ENCODE measurements at regions not wholly inside any gene's neighbourhood (a gene's known extent, or its start where the extent isn't known, plus 50 kb on each side); places are given as distances from the start of the nearest gene placed in this dataset.

DNA sequence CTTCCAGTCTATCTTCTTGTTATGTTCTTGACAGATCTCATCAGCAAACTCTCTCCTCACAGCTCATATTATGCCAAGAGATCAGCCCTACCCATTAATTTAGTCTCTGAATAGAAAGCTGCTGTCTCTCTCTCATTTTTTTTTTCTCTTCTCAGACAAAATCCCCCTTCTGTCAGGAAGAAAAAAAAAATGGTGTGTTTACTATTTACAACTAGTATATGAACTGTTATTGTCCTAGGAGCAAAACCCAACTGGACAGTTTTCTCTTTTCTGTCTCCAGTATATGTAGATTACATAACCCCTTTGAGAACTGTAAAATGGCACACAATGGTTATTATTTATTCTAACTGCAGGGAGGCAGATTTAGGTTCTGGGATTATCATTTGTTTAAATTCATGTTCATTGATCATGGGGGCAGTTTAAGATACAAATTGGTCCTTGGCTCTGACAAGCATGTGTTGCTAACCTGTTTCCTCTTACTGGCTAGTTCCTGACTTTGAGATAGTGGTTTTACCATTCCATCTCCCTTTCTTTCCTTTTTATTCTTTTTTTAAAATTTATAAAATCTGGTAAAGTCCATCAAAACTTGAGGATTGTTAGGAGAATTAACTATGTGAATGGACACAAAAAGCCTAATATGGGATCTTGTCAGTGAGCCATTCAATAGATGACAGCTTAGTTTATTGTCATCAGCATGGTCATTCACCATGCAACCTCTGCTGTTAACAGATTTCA lies 210.0 kb upstream of the PAPPA start:
- TF ChIP-seq EZH2 (IDR thresholded peaks at IDR 0.05; ENCODE audit: borderline replicate concordance) = no peak
- TF ChIP-seq, protein P1, sequence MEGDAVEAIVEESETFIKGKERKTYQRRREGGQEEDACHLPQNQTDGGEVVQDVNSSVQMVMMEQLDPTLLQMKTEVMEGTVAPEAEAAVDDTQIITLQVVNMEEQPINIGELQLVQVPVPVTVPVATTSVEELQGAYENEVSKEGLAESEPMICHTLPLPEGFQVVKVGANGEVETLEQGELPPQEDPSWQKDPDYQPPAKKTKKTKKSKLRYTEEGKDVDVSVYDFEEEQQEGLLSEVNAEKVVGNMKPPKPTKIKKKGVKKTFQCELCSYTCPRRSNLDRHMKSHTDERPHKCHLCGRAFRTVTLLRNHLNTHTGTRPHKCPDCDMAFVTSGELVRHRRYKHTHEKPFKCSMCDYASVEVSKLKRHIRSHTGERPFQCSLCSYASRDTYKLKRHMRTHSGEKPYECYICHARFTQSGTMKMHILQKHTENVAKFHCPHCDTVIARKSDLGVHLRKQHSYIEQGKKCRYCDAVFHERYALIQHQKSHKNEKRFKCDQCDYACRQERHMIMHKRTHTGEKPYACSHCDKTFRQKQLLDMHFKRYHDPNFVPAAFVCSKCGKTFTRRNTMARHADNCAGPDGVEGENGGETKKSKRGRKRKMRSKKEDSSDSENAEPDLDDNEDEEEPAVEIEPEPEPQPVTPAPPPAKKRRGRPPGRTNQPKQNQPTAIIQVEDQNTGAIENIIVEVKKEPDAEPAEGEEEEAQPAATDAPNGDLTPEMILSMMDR (IDR thresholded peaks at IDR 0.05; ENCODE audit: poor library complexity) = no peak
- TF ChIP-seq EZH2phosphoT487 (IDR thresholded peaks at IDR 0.05; ENCODE audit: low read depth, severe bottlenecking, unreplicated experiment) = no peak
